GM19239 (cell line): ENCODE measurements at regions not wholly inside any gene's neighbourhood (a gene's known extent, or its start where the extent isn't known, plus 50 kb on each side); places are given as distances from the start of the nearest gene placed in this dataset.
A peak's percentile ranks its signal among the peaks of the same experiment; 100 is the strongest.

Experiments used
- DNase-seq: peaks from one replicate; pipeline ENCODE4 v3.0.0; 2011; ENCODE audit warnings: low spot score; ENCODE audit not compliant: insufficient read length
- FAIRE-seq: peaks from 2 replicates; lab custom pipeline; 2011; peaks lifted over from hg19 to GRCh38; lab: Jason Lieb, UNC

DNA sequence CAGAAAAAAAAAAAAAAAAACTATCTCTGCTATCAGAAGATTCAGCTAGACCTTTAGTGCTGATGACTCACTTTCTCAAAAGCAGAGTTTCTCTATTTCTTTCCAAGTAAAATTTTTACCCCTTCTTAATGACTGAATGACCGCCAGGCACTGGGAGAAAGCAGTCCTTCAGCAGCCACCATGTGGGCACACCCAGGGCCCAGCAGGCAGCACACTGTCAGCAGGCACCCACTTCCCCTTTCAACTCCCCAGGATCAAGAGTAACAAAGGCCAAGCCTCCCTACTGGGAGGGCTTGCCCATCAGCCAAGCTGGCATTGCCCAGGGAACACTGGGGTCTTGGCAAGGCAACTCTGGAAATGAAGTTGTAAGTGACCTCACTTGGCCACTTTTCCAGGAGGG is 201.9 kb upstream of the MAMLD1 start:
- FAIRE-seq (no peak), DNase-seq (no peak)

- DNase-seq (no peak), FAIRE-seq (no peak)
Measured at GRCh38 chrX:150162141-150162540, 201.0 kb upstream of the MAMLD1 start.

DNA sequence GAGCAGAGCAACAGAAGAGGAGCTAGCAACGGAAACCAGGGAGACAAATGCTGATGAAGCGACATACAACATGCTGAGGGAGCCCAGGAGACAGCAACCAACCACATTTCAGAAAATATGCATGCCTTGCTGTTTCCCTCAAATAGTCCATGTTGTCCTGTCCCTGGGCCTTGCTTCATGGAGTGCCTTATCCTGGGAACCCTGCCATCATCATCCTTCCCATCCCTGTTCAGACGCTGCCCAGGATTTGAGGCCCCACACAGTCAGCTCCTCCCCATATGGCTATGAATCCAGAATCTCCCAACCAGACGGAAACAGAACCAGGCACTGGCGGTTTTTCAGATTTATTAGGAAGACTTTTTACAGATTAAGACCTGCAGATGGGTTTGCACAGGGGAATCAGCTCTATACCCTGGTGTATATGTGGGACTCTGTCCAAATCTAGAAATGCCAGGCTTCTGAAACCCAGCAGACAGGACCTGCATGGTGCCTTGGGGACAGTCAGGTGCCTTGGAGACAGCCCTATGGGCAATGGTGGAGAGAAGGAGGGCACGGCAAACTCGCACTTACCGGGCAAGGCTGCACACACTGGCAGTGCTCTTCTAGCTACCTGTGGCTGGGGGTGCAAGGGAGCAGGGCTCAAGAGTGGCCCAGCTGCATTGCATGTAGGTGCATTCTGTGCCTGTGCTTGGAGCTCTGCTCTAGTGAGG is 199.7 kb upstream of the MAMLD1 start:
- no peak for DNase-seq
- no peak for FAIRE-seq

GRCh38 chrX:150163956-150164726 is 199.0 kb upstream of the MAMLD1 start:
- no peak for DNase-seq
- no peak for FAIRE-seq

DNA sequence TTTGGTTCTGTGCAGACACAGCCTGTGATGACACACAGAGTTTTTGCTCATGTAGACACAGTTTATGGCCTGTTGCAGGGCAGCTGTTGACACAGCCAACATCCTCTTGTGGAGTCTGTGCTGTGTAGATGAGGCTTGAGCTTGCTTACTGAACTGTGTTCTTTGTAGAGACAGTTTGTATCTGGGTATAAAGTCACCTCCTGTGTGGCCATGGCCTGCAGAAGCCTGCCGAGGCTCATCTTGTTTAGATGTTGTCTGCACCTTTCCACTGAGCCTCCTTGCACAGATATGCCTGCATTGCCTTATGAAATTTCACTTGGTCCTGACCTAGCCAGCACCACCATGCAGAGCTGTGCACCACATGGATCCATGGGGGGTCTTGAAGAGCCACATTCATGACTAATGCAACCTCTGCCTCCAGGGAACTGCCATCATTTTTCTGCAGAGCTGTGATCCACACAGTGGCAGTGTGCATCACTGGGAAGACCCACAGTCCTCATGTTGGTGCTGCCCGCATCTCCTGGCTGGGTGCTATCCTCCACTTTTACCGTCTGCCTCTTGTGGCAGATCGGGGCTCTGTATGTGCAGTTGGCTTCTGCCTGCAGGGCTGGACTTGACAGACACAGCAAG is 198.0 kb upstream of the MAMLD1 start:
- FAIRE-seq (no peak), DNase-seq (no peak)

- FAIRE-seq (no peak), DNase-seq (no peak)
Measured at GRCh38 chrX:150165776-150166610, 197.1 kb upstream of the MAMLD1 start.

- FAIRE-seq, result no peak
Measured at GRCh38 chrX:150167482-150168324, 195.4 kb upstream of the MAMLD1 start.

DNA sequence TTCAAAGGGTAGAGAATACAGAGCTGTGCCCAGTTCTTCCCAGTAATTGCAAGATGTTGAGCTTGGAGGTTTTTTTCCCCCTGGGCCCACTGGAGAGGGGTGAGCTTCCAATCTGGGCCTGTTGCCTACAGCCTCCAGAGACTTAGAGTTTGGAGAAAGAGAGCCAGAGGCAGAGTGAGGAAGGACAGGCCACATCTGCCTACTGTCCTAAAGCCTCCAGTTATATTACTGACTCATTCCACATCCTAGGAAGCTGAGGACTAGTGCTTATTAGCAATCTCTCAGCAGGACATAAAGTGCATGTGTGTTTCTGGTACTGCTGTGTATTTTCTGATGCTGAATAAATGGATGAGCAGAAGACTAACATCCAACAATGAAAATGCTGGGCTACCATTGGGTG is 181.0 kb upstream of the MAMLD1 start:
- FAIRE-seq, result no peak
- no peak for DNase-seq

More at GRCh38 chrX:150167482-150168324, 195.4 kb upstream of the MAMLD1 start:
- DNase-seq, result no peak

DNA sequence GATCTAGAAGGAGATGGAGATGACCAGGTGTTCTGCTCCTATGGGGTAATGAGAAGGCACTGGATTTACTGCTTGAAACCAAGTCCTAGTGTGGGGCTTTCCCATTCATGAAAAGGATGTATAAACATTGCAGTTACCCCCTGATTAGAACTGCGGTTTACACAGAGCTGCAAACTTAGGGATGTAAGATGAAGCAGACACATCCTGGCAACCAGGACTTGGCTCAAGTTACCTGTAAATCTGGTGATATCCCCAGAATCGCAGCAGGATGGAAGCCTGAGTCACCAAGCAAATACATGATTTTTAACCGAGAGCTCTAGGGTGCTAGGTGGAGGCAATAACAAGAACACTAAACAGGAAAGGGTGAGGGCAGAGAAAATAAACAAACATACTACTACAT is 178.6 kb upstream of the MAMLD1 start:
- DNase-seq, result no peak
- peak; percentile 49 for FAIRE-seq

GRCh38 chrX:150185766-150186165 is 177.4 kb upstream of the MAMLD1 start:
- FAIRE-seq (no peak), DNase-seq (no peak)

DNA sequence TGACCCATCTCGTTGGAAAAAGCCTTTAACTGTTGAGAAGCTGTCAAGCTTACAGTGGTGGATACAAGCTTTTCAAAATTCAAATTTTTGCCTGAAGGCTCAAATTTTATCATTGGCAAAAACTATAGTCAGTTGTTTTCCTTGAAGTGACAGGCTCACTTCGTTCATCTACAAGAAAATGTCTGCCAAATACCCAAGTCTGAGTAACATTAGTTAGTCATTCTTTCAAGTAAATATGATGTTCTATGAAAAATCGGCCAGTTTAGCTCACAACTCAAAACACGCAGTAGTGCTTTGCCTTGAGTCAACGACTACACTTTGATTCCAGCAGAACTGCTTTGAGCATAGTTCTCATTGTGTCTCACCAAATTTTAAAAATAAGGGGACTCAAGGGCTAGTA is 170.3 kb upstream of the MAMLD1 start:
- FAIRE-seq, result no peak
- no peak for DNase-seq

DNA sequence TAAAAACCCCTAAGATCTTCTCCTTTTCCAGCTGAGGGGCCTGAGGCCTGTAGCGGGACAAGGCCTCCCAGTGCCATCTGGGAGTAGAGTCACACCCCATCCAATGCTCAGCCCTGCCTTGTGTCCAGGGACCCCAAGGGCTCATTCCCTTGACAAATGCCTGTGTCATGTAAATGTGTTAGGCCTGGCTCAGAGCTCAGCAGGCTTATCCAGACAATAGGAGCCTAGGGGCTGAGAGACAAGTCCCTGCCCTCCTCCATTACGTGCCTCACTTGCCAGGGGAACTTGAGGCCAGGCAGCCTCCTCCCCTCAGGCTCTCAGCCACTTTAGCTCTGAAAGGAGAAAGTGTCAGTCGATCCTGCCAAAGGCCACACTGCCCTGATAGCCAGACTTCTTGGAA is 166.8 kb upstream of the MAMLD1 start:
- FAIRE-seq, result no peak

DNA sequence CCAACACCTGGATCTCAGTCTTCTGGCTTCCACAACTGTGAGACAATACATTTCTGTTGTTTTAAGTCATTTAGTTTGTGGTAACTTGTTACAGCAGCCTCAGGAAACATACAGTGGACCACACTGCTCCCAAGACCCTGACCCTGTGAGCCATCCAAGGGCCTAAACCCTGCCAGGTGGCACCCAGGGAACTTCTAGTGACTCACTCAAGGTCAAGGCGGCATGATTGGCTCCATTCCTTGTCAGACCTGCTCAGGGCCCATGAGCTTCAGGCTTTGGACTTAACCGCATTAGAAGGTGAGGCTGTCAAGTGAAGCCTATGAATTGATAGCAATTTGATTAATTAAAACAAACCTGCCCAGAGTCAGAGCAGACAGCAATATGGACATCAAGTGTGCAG is 165.7 kb upstream of the MAMLD1 start:
- no peak for DNase-seq
- FAIRE-seq, result no peak

More for the DNA sequence above, 166.8 kb upstream of the MAMLD1 start:
- no peak for DNase-seq

- DNase-seq, result no peak
- no peak for FAIRE-seq
Measured at GRCh38 chrX:150198776-150199175, 164.3 kb upstream of the MAMLD1 start.

- FAIRE-seq, result no peak
- no peak for DNase-seq
Measured at GRCh38 chrX:150199181-150199580, 163.9 kb upstream of the MAMLD1 start.

DNA sequence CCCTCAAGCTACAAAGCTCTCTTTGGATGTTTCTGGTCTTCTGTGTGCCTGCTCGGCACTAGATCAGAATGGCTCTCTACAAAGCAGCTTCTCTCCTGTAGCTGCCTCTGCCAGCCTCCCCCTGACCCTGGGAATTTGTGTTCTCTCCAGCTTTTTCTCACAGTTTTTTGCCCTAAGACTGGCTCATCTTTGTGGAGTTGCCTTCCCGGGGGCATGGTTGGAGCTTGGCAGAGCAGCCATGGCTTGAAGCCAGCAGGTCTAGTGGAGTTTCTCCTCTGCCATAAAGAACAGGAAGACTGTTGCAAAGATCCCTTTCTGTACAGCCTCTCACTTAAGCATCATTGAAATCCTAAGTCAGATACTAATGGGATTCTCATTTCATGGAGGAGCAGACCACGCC is 163.3 kb upstream of the MAMLD1 start:
- no peak for FAIRE-seq
- no peak for DNase-seq

- no peak for DNase-seq
- no peak for FAIRE-seq
Measured at GRCh38 chrX:150200361-150200760, 162.8 kb upstream of the MAMLD1 start.

DNA sequence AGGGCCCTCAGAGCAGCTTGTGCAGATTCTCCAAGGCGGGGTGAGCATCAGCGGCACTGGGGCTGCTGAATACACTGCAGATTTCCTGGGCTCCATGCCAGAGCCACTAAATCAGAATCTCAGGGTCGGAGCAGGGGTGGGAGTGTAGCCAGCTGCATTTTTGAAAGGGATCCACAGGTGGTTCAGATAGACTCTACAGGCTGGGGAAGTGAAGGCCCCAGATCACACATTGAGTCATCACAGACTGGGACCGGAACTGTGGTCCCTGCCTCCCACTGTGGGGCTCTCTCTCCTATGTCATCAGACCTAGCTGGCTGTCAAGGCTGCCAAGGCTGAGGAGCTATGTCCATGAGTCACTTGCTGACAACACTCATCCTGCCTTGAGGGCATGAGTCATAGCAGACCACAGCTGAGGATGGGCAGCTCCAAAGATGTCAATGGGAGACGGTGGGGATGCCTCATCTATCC is 162.3 kb upstream of the MAMLD1 start:
- DNase-seq, result peak; percentile 20
- FAIRE-seq, result peak; percentile 92

GRCh38 chrX:150201391-150201790 is 161.7 kb upstream of the MAMLD1 start:
- DNase-seq, result no peak
- FAIRE-seq, result no peak
